ENCODE measurements at regions not wholly inside any gene's neighbourhood (a gene's known extent, or its start where the extent isn't known, plus 50 kb on each side); places are given as distances from the start of the nearest gene placed in this dataset.

DNA sequence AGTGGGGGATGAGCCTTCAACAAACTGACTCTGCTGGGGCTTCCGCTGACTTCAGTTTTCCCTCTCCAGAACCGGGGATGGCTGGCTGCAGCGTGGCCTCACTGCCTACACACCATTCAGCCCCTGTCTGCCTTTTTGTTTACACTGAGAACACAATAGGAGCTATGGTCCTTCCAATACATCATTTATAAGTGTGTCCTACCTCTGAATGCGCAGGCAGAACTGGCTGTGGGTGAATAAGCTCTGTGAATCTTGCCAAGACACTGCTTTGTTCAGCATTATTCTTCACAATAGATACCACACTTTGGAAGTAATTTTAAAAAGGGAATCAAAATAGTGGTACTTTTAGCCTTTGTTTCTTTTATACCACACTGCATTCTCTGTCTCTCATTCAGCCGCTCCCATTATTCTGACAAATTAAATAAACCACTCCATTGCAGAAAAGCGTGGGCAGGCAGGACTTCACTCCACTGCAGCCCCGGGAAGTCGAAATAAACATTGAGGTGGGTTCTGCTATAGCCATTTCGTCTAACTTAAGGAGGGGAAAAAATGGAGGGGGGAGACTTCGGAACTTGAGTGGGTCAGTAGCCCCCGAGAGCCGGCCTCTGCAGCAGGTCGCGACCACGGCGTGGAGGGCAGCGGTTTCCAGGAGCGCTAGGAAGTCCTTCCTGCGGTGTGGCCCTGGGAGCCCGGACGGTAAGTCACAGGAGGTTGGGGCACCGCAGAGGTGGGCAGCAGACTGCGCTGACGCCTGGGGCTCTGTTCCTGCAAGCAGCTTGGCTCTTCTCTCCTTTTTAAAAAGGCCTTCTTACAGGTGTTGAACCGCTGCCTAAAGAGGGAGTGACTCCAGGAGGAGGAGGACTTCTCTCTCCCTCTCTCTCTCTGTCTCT lies 94.8 kb upstream of the SOX1 start:
- H3K4me3 ChIP-seq (ENCODE audit: extremely low read depth, insufficient read depth, low read length, poor library complexity, severe bottlenecking), result no peak overlapping the region
- H3K27ac ChIP-seq (ENCODE audit: low read depth, low read length, severe bottlenecking), result no peak overlapping the region
- H3K9me3 ChIP-seq (ENCODE audit: control insufficient read depth, low read length), result no peaks in the 10 kb centered on the region
- no peaks in the 10 kb centered on the region for H3K4me1 ChIP-seq (ENCODE audit: control insufficient read depth, insufficient read depth, low read length, poor library complexity, severe bottlenecking)
- WGBS, 2 experiments (ENCODE audit: insufficient coverage in 2 of 2), result 53 to 58% methylated on average over 15 to 22 of the region's 25 CpGs
- H3K36me3 ChIP-seq (ENCODE audit: control insufficient read depth, insufficient read depth, low read length), result no peaks in the 10 kb centered on the region

DNA sequence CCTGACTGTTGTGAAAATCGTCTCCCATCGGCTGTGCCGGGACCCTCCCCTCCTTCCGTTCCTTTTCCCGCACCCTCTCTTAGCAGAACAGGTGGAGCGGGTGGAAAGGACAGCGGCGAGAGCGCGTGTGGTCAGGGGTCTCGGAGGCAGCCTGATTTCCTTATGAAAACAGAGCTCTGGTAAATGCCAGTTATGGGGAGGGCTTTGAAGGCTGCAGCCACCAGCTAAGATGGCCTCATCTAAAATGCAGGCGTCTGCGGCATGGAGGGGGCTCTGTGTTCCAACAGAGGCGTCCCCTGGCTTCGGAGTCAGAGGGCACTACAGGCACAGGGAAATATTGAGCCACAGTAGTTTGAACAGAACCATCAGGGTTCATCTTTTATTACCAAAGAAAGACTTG lies 93.8 kb upstream of the SOX1 start:
- Histone ChIP-seq H3K36me3 (ENCODE audit: control insufficient read depth, insufficient read depth, low read length) (no peaks in the 10 kb centered on the region), H3K9me3 (ENCODE audit: control insufficient read depth, low read length) (no peaks in the 10 kb centered on the region), H3K27ac (ENCODE audit: low read depth, low read length, severe bottlenecking) (no peak overlapping the region), H3K4me3 (ENCODE audit: extremely low read depth, insufficient read depth, low read length, poor library complexity, severe bottlenecking) (no peak overlapping the region), H3K4me1 (ENCODE audit: control insufficient read depth, insufficient read depth, low read length, poor library complexity, severe bottlenecking) (no peaks in the 10 kb centered on the region)
- WGBS, 2 experiments (ENCODE audit: insufficient coverage in 2 of 2), result 42 to 56% methylated on average over 13 to 15 of the region's 15 CpGs

DNA sequence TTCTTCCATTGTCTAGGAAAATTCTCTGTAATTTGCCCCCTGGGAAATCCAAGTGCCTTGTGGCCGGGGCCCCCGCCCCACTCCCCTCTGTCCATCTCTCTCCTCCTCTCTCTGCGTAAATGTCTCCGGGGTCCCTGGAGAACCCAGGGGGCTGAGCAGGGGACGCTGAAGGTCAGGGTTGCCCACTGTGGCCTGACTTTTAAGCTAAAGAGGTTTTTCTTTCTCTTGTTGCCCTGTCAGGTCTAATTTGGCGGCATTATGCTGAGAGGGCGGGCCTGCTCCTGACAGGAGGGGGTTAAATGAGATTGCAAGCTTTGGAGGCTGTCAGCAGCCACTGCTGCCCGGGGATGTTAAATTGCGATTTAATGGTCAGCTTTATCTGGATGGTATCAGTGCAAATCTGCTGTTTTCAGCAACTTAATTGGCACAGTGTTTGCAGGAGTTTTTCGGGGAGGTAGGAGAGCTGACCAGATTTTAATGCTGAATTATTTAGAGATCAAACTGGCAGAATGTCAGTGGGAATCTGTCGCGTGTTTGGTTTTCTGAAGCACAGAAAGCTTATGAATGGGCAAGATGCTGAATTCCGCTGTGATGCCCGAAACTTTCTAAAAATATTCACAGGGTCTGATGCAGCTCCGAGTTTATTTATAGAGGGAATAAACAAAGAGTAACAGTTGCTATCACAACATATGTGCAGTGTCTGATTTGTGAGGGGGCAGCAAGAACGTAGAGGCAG lies 93.2 kb upstream of the SOX1 start:
- Histone ChIP-seq H3K4me3 (ENCODE audit: extremely low read depth, insufficient read depth, low read length, poor library complexity, severe bottlenecking) (no peak overlapping the region), H3K4me1 (ENCODE audit: control insufficient read depth, insufficient read depth, low read length, poor library complexity, severe bottlenecking) (no peaks in the 10 kb centered on the region), H3K36me3 (ENCODE audit: control insufficient read depth, insufficient read depth, low read length) (no peaks in the 10 kb centered on the region), H3K27ac (ENCODE audit: low read depth, low read length, severe bottlenecking) (no peak overlapping the region), H3K9me3 (ENCODE audit: control insufficient read depth, low read length) (no peaks in the 10 kb centered on the region)
- 44 to 45% methylated on average over 14 to 15 of the region's 16 CpGs for WGBS, 2 experiments (ENCODE audit: insufficient coverage in 2 of 2)

DNA sequence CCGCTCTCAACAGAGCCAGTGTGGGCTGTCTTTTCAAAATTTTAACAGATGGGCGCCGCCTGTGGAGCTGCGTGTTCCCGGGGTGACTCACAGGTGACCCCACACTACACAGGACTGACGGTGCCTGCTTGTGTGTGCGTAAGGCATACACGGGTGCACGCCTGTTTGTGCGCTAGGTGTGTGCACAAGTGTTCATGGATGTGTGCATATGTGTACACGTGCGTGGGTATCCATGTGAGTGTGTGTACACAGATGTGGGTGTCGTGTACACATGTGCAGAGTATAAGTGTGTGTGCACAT lies 92.7 kb upstream of the SOX1 start:
- no peaks in the 10 kb centered on the region for H3K9me3 ChIP-seq (ENCODE audit: control insufficient read depth, low read length)

DNA sequence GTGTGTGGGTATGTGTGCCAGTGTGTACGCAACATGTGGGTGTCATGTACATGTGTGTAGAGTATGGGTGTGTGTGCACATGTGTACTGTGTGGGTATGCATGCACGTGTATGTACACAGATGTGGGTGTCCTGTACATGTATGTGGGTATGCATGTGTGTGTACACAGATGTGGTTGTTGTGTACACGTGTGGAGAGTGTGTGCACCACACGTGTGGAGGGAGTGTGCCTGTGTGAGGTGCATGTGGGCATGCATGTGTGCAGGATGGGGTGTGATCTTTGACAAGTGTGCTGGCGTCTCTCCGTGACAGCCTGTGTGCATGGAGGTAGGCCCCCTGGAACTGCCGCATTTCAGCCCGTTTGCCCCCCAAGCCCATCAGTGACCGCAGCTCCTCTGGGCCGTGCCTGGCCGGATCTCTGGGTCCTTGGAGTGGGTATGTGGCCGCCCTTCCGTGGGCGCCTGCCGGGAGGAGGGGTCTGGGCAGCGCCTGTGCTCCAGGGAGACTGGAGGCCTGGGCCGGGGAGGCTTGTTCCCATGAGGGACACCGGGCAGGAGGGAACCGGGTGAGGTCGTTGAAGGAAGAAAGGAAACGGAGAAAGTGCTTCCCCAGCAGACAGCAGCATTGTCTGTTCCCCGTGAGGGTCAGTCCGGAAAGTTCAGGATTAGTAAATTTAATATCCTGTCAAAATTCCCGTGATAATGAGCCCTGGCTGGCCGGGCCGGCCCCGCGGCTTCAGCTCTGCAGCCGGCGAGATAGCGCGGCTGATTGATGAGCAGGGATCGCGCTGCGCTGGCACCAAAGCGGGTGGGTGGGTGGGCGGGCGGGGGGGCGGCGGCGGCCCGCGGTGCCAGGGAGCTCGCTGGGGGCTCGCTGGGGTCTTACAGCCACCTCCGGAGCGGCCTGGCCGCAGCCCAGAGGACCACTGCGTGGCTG lies 91.1 kb upstream of the SOX1 start:
- H3K4me3 ChIP-seq (ENCODE audit: extremely low read depth, insufficient read depth, low read length, poor library complexity, severe bottlenecking), result no peak overlapping the region
- H3K4me1 ChIP-seq (ENCODE audit: control insufficient read depth, insufficient read depth, low read length, poor library complexity, severe bottlenecking), result no peaks in the 10 kb centered on the region
- no peak overlapping the region for H3K27ac ChIP-seq (ENCODE audit: low read depth, low read length, severe bottlenecking)
- no peaks in the 10 kb centered on the region for H3K36me3 ChIP-seq (ENCODE audit: control insufficient read depth, insufficient read depth, low read length)
- WGBS, 2 experiments (ENCODE audit: insufficient coverage in 2 of 2), result 90 to 91% methylated on average over 23 to 35 of the region's 49 CpGs
- H3K9me3 ChIP-seq (ENCODE audit: control insufficient read depth, low read length), result no peaks in the 10 kb centered on the region

More for the DNA sequence above, 92.7 kb upstream of the SOX1 start:
- Histone ChIP-seq H3K27ac (ENCODE audit: low read depth, low read length, severe bottlenecking) (no peak overlapping the region), H3K36me3 (ENCODE audit: control insufficient read depth, insufficient read depth, low read length) (no peaks in the 10 kb centered on the region), H3K4me3 (ENCODE audit: extremely low read depth, insufficient read depth, low read length, poor library complexity, severe bottlenecking) (no peak overlapping the region), H3K4me1 (ENCODE audit: control insufficient read depth, insufficient read depth, low read length, poor library complexity, severe bottlenecking) (no peaks in the 10 kb centered on the region)
- WGBS, 2 experiments (ENCODE audit: insufficient coverage in 2 of 2), result 82 to 89% methylated on average over 13 of the region's 13 CpGs

DNA sequence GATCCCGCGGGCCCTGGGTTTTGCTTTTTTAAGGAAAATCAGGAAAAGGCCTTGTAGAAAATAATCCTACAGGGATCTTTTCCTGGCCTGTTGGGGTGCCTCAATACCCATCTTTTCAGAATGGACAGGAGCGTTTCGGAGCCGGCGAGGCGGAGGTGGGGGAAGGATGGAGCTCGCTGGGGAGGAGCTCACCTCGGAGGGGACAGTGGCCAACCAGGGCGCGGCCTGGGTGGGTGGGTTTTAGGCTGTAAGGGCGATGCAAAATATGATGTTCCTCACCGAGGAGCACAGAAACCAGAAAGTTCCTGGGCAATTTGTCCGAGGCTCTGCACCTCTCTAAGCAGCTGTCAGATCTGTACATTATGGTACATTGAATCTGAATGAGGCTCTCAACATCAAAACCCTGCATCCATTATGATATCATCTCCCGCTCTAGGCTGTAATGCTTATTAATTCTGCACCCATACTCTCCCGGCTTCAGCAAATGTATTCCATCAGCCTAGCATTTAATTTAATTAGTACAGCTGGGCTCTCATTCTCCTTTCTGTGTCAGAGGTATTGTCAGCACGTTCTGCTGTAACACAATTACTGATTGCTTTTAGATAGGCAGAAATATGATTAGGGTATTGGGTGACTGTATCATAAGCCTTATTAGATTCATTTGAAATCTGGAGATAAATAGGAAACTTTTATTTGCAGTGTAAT lies 90.3 kb upstream of the SOX1 start:
- no peaks in the 10 kb centered on the region for H3K36me3 ChIP-seq (ENCODE audit: control insufficient read depth, insufficient read depth, low read length)
- H3K9me3 ChIP-seq (ENCODE audit: control insufficient read depth, low read length), result no peaks in the 10 kb centered on the region
- no peak overlapping the region for H3K4me3 ChIP-seq (ENCODE audit: extremely low read depth, insufficient read depth, low read length, poor library complexity, severe bottlenecking)
- WGBS, 2 experiments (ENCODE audit: insufficient coverage in 2 of 2), result 93% methylated on average over 7 to 15 of the region's 17 CpGs
- H3K4me1 ChIP-seq (ENCODE audit: control insufficient read depth, insufficient read depth, low read length, poor library complexity, severe bottlenecking), result no peaks in the 10 kb centered on the region
- no peak overlapping the region for H3K27ac ChIP-seq (ENCODE audit: low read depth, low read length, severe bottlenecking)

DNA sequence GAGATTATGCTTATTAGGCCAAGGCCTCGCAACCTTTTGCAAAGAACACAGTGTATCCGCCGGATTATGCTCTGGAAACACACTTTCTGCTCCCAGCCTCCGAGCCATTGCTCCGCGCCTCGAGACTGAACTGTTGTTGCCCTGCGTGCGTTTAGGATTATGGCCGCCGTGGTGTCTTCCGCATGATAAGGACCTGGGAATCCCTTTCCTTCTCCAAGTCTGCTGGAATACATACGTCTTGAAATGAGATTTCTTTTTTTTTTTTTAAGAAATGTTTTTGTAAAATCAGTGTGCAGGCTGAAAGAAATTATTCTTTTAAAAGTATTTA lies 89.8 kb upstream of the SOX1 start:
- Histone ChIP-seq H3K9me3 (ENCODE audit: control insufficient read depth, low read length) (no peaks in the 10 kb centered on the region), H3K27ac (ENCODE audit: low read depth, low read length, severe bottlenecking) (no peak overlapping the region), H3K4me3 (ENCODE audit: extremely low read depth, insufficient read depth, low read length, poor library complexity, severe bottlenecking) (no peak overlapping the region), H3K4me1 (ENCODE audit: control insufficient read depth, insufficient read depth, low read length, poor library complexity, severe bottlenecking) (no peaks in the 10 kb centered on the region), H3K36me3 (ENCODE audit: control insufficient read depth, insufficient read depth, low read length) (no peaks in the 10 kb centered on the region)
- 85 to 96% methylated on average over 10 to 12 of the region's 13 CpGs for WGBS, 2 experiments (ENCODE audit: insufficient coverage in 2 of 2)

DNA sequence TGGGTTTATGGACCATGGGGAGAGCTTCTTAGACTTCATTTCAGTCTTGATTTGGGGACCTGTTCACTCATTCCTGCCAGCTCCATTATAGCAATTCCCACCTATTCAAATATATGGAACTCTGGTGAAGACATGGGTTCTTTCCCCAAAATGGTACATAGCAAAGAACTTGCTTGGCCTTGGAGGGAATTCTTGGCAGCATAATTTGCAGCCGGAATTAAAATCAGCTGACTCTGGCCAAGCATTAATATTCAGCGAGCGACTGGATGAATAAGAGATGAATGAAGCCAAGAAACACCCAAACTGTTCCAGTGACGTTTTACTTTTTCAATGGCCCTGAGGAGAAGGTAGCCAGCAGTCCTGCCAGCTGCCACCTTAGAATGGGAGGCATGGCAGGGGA lies 88.4 kb upstream of the SOX1 start:
- WGBS, 2 experiments (ENCODE audit: insufficient coverage in 2 of 2), result 54 to 61% methylated on average over 4 of the region's 4 CpGs
- no peak overlapping the region for H3K4me3 ChIP-seq (ENCODE audit: extremely low read depth, insufficient read depth, low read length, poor library complexity, severe bottlenecking)
- H3K36me3 ChIP-seq (ENCODE audit: control insufficient read depth, insufficient read depth, low read length), result no peaks in the 10 kb centered on the region
- no peaks in the 10 kb centered on the region for H3K4me1 ChIP-seq (ENCODE audit: control insufficient read depth, insufficient read depth, low read length, poor library complexity, severe bottlenecking)
- no peak overlapping the region for H3K27ac ChIP-seq (ENCODE audit: low read depth, low read length, severe bottlenecking)
- H3K9me3 ChIP-seq (ENCODE audit: control insufficient read depth, low read length), result no peaks in the 10 kb centered on the region

DNA sequence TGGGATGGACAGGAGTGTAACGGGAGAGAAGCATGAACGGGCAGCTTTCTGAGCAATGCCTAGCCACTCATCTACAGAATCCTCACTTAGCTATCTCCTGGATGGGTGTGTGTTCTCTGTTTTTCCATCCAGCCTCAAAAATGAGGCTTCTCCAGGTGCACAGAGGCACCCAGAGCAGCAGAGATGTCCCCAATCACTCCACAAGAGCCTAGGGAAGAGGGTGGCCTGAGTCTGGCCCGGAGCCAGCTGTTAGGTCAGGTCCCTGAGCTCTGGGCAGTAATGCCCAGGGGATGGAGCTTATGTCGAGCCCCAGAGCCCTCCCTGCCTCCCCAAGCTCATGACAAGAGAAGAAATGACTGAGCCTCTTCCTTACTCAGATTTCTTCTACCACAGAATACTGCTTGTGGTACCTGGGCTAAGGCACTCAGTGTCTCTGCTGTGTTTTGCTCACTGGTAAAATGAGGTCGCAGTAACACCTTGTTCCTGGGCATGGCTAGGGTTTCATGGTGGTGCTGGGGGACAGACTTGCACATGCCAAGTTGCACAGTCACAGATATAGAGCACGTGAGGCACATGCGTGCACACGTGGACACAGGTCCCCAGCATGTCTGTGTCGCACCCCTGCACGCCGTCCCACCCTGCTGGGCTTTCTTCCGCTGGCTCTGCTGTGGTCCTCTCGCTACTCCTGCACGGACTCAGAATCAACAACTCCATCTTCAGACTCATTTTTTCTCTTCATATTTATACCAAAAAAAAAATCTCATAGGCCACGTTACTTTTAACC lies 86.6 kb upstream of the SOX1 start:
- WGBS, 2 experiments (ENCODE audit: insufficient coverage in 2 of 2), result 95 to 96% methylated on average over 13 to 14 of the region's 15 CpGs
- Histone ChIP-seq H3K4me3 (ENCODE audit: extremely low read depth, insufficient read depth, low read length, poor library complexity, severe bottlenecking) (no peak overlapping the region), H3K27ac (ENCODE audit: low read depth, low read length, severe bottlenecking) (no peak overlapping the region), H3K4me1 (ENCODE audit: control insufficient read depth, insufficient read depth, low read length, poor library complexity, severe bottlenecking) (no peaks in the 10 kb centered on the region), H3K9me3 (ENCODE audit: control insufficient read depth, low read length) (no peaks in the 10 kb centered on the region), H3K36me3 (ENCODE audit: control insufficient read depth, insufficient read depth, low read length) (no peaks in the 10 kb centered on the region)

DNA sequence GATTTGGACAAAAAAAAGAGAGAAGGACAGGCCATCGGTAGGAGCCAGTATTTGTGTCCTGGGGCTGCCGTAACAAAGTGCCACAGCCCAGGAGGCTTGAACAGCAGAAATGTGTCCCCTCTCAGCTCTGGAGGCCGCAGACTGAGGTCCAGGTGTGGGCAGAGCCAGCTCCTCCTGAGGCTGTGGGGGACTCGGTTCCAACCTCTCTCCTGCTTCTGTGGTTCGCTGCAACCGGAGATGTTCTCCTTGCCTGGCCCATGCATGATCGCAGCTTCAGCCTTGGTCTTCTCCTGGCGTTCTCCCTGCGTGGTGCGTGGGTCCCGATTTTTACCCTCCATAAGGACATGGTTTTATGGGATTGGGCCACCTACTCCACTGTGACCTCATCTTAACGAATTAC lies 85.9 kb upstream of the SOX1 start:
- no peak overlapping the region for H3K4me3 ChIP-seq (ENCODE audit: extremely low read depth, insufficient read depth, low read length, poor library complexity, severe bottlenecking)
- WGBS, 2 experiments (ENCODE audit: insufficient coverage in 2 of 2), result 93 to 94% methylated on average over 9 to 10 of the region's 12 CpGs
- no peaks in the 10 kb centered on the region for H3K9me3 ChIP-seq (ENCODE audit: control insufficient read depth, low read length)
- H3K27ac ChIP-seq (ENCODE audit: low read depth, low read length, severe bottlenecking), result no peak overlapping the region
- H3K36me3 ChIP-seq (ENCODE audit: control insufficient read depth, insufficient read depth, low read length), result no peaks in the 10 kb centered on the region
- no peaks in the 10 kb centered on the region for H3K4me1 ChIP-seq (ENCODE audit: control insufficient read depth, insufficient read depth, low read length, poor library complexity, severe bottlenecking)
